Osteocyte (in vitro differentiated cells): ENCODE measurements at regions not wholly inside any gene's neighbourhood (a gene's known extent, or its start where the extent isn't known, plus 50 kb on each side); places are given as distances from the start of the nearest gene placed in this dataset.

Experiments used
- DNase-seq: peaks from one replicate; pipeline ENCODE4 v3.0.0; 2021; ENCODE audit warnings: mixed read lengths; ENCODE audit not compliant: unreplicated experiment; ENCODE audit errors: extremely low spot score
- H3K27ac Mint-ChIP-seq: one replicate; pipeline ENCODE4 v1.8.0; 2021; ENCODE audit warnings: mild to moderate bottlenecking, mixed read lengths; ENCODE audit not compliant: unreplicated experiment
- H3K27me3 Mint-ChIP-seq: one replicate; pipeline ENCODE4 v1.8.0; 2021; ENCODE audit warnings: mixed read lengths; ENCODE audit not compliant: unreplicated experiment
- H3K36me3 Mint-ChIP-seq: one replicate; pipeline ENCODE4 v1.8.0; 2021; ENCODE audit warnings: mixed read lengths; ENCODE audit not compliant: unreplicated experiment
- H3K4me1 Mint-ChIP-seq: one replicate; pipeline ENCODE4 v1.8.0; 2021; ENCODE audit warnings: mixed read lengths; ENCODE audit not compliant: unreplicated experiment
- H3K4me3 Mint-ChIP-seq: one replicate; pipeline ENCODE4 v1.8.0; 2021; ENCODE audit warnings: mild to moderate bottlenecking, moderate library complexity, mixed read lengths; ENCODE audit not compliant: unreplicated experiment
- H3K9me3 Mint-ChIP-seq: one replicate; pipeline ENCODE4 v1.8.0; 2021; ENCODE audit warnings: mixed read lengths; ENCODE audit not compliant: unreplicated experiment
- CTCF ChIP-seq: fragments of 200-600 bp; sonication (generic); IDR thresholded peaks from 2 replicates; pipeline ENCODE4 v1.5.0; 2021; ENCODE audit warnings: antibody characterized with exemption, mild to moderate bottlenecking, moderate library complexity

DNA sequence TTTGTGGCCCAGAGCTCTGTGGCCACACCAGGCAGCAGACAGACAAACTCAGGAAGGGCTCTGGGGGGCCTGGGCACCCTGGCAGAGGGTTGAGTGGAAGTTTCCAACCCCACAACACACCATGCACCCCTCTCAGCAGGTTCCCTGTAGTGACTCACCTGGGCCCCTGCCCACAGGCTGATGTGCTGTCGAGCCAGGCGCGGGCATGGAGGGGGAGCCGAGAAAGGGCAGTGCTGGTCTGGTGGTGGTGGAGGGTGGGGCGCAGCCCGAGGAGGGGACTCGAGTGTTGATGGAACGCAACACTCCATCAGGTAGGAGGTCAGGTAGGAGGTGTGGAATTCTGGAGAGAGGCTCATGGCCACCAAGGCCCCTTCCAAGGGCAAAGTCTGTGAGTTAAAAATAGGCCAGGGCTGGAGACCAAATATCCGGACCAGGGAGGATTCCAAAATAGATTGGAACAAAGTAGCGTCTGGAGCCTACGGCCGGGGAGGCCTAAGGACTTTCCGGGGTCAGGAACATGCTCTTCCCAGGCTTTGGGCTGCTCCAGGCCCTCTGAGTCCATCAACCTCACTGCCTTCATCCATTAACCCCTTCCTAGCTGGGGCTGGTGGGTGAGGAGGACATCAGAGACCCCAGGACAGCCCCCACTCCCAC, 191.5 kb upstream of the AJAP1 start:
- H3K27me3 Mint-ChIP-seq: no peaks in the 10 kb centered on the region
- no peak for DNase-seq
- no peaks in the 10 kb centered on the region for H3K4me1 Mint-ChIP-seq
- no peaks in the 10 kb centered on the region for H3K36me3 Mint-ChIP-seq
- no peak for TF ChIP-seq CTCF
- no peak overlapping the region for H3K27ac Mint-ChIP-seq
- H3K4me3 Mint-ChIP-seq: no peak overlapping the region
- peaks cover 16% of the 10 kb centered on the region for H3K9me3 Mint-ChIP-seq

- Mint-ChIP-seq H3K27me3 (no peaks in the 10 kb centered on the region), H3K4me3 (no peak overlapping the region), H3K36me3 (no peaks in the 10 kb centered on the region), H3K9me3 (peaks cover 16% of the 10 kb centered on the region), H3K4me1 (no peaks in the 10 kb centered on the region), H3K27ac (no peak overlapping the region)
- no peak for DNase-seq
- TF ChIP-seq CTCF: no peak
Observed at GRCh38 chr1:4463631-4464030, 190.8 kb upstream of the AJAP1 start.

- H3K27ac Mint-ChIP-seq: no peak overlapping the region
- no peak for DNase-seq
- H3K9me3 Mint-ChIP-seq: peaks cover 23% of the 10 kb centered on the region
- no peak for TF ChIP-seq CTCF
- H3K4me1 Mint-ChIP-seq: no peaks in the 10 kb centered on the region
- no peaks in the 10 kb centered on the region for H3K27me3 Mint-ChIP-seq
- H3K36me3 Mint-ChIP-seq: no peaks in the 10 kb centered on the region
- no peak overlapping the region for H3K4me3 Mint-ChIP-seq
Observed at GRCh38 chr1:4464478-4464877, 189.9 kb upstream of the AJAP1 start.

- DNase-seq: no peak
- TF ChIP-seq CTCF: no peak
- Mint-ChIP-seq H3K9me3 (peaks cover 18% of the 10 kb centered on the region), H3K4me3 (no peak overlapping the region), H3K4me1 (no peaks in the 10 kb centered on the region), H3K27ac (no peak overlapping the region), H3K36me3 (no peaks in the 10 kb centered on the region), H3K27me3 (no peaks in the 10 kb centered on the region)
Observed at GRCh38 chr1:4467241-4467640, 187.2 kb upstream of the AJAP1 start.

- no peak for DNase-seq
- Mint-ChIP-seq H3K27me3 (no peaks in the 10 kb centered on the region), H3K27ac (no peak overlapping the region), H3K4me1 (no peaks in the 10 kb centered on the region), H3K4me3 (no peak overlapping the region), H3K9me3 (peaks cover 18% of the 10 kb centered on the region), H3K36me3 (no peaks in the 10 kb centered on the region)
- no peak for TF ChIP-seq CTCF
Observed at GRCh38 chr1:4468386-4468785, 186.0 kb upstream of the AJAP1 start.
